Stimulated activated effector memory CD8-positive, alpha-beta T cell treated with anti-CD3 and anti-CD28 coated beads, Interleukin-12 subunit alpha, Interleukin-12 subunit beta, amount 100 ng/mL, for 72 hours (primary cell): ENCODE measurements at regions not wholly inside any gene's neighbourhood (a gene's known extent, or its start where the extent isn't known, plus 50 kb on each side); places are given as distances from the start of the nearest gene placed in this dataset.
"Not testable (repeated sequence)": the region's sequence is repeated elsewhere in the genome, so short reads cannot be mapped to it uniquely, and the experiment has no call there.

Experiments
- ATAC-seq: fragments of 150-1000 bp; cut with Tn5 transposase; 2 replicates; pipeline ENCODE4 v1.10.0; 2021
- DNase-seq, 2 donors: peaks; one replicate each; pipeline ENCODE4 v3.0.0; 2021 to 2022; ENCODE audit warnings: low spot score in 2 of 2
- H3K27ac Mint-ChIP-seq: one replicate; pipeline ENCODE4 v1.8.0; 2022; ENCODE audit warnings: mild to moderate bottlenecking, mixed read lengths
- H3K36me3 Mint-ChIP-seq: one replicate; pipeline ENCODE4 v1.8.0; 2022; ENCODE audit warnings: mild to moderate bottlenecking, mixed read lengths
- H3K4me1 Mint-ChIP-seq: one replicate; pipeline ENCODE4 v1.8.0; 2022; ENCODE audit warnings: mixed read lengths
- H3K4me3 Mint-ChIP-seq: one replicate; pipeline ENCODE4 v1.8.0; 2022; ENCODE audit warnings: mild to moderate bottlenecking, mixed read lengths
- H3K9me3 Mint-ChIP-seq: one replicate; pipeline ENCODE4 v1.8.0; 2022; ENCODE audit warnings: mixed read lengths

DNA sequence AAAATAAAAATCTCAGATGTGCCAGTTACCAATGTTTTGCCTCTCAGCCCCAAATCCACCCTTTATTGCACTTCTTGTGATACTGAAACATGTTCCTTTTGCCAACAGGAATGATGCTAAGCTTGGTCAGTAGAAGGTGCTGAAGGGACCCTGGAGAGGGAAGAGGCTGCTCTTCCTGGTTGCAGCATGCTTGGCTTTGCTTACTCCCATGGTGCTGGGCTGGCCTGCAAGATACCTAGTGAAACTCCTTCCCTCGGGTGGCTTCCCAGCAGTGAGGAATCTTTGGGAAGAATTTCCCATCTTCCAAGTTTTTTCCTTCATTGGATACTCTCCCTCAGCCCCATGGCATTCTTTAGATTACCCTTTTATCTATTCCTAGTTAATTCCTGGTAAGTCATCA, 151.8 kb upstream of the TGFBR2 start:
- H3K9me3 Mint-ChIP-seq, result no peaks in the 10 kb centered on the region
- no peak for DNase-seq
- no peaks in the 10 kb centered on the region for H3K4me1 Mint-ChIP-seq
- no peaks in the 10 kb centered on the region for H3K36me3 Mint-ChIP-seq
- no peak for ATAC-seq
- no peak overlapping the region for H3K4me3 Mint-ChIP-seq
- H3K27ac Mint-ChIP-seq, result no peak overlapping the region

DNA sequence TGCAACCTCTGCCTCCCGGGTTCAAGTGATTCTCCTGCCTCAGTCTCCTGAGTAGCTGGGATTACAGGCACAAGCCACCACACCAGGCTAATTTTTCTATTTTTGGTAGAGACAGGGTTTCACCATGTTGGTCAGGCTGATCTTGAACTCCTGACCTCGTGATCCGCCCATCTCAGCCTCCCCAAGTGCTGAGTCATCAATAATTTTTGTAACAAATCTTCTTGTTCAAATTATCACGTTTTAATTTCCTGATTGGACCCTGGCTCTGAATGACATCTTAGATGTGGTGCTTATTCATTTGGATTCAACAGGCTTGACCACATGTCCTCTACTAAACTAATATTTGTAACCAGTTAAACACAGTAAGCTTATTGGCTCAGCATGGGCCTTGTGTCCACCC, 151.3 kb upstream of the TGFBR2 start:
- H3K36me3 Mint-ChIP-seq, H3K4me1 Mint-ChIP-seq, ATAC-seq, DNase-seq, H3K4me3 Mint-ChIP-seq, H3K9me3 Mint-ChIP-seq, H3K27ac Mint-ChIP-seq: not testable (repeated sequence)

DNA sequence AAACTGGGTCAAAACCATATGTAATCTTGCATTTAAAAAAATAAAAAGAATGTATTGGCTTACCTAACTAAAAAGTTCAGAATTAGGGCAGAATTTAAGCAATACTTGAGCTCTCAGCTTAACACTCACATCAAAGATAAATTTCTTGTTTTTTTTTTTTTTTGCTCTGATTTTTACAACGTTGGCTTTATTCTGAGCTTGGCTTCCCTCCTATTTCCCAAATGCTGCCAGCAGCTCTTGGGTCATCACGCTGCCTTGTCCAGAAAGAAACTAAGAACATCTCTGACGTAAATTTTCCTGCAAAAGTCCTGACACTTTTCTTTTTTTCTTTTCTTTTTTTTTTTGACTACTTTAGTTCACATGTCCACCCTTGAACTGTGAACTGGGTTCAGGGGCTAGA, 150.6 kb upstream of the TGFBR2 start:
- ATAC-seq, result no peak
- Mint-ChIP-seq H3K36me3 (no peaks in the 10 kb centered on the region), H3K9me3 (no peaks in the 10 kb centered on the region), H3K27ac (no peak overlapping the region), H3K4me3 (no peak overlapping the region), H3K4me1 (no peaks in the 10 kb centered on the region)
- no peak for DNase-seq

DNA sequence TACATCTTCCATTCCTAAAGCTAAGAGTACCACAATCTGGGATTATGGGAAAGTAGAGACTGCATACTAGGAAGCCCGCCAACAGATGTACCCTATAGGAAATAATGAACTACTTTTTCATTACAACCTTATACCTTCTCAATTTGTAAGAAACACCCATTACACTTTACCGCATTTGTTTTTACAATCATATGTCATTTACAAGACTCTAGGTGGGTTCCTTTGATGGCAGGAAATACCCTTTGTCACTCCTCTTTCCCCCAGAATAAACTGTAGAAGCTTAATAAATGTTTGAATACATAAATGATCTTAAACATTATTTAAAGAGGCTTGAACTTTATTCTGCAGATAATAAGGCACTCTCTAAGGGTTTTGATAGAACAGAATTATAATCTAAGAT, 150.1 kb upstream of the TGFBR2 start:
- DNase-seq (no peak), ATAC-seq (no peak)
- H3K4me3 Mint-ChIP-seq, result no peak overlapping the region
- no peaks in the 10 kb centered on the region for H3K9me3 Mint-ChIP-seq
- no peaks in the 10 kb centered on the region for H3K4me1 Mint-ChIP-seq
- no peaks in the 10 kb centered on the region for H3K36me3 Mint-ChIP-seq
- no peak overlapping the region for H3K27ac Mint-ChIP-seq

DNA sequence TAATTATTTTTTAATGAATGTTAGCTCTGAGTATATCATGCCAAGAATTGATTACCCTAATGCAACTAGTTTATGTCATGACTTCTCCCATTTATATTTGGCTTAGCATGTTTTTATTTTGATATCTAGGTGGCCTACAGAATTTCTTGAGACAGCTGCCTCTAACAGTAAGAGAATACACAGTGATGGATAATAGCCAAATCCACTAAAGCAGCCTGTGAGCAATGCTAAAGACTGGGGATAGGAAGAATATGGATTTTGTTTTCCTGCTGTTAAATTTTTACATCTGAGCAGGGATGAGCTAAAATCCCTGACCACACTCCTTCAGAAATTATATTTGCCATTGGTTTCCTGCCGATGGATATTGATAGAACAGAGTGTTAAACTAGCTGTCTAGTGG, 149.3 kb upstream of the TGFBR2 start:
- no peaks in the 10 kb centered on the region for H3K36me3 Mint-ChIP-seq
- no peak for ATAC-seq
- no peaks in the 10 kb centered on the region for H3K9me3 Mint-ChIP-seq
- no peak for DNase-seq
- H3K27ac Mint-ChIP-seq, result no peak overlapping the region
- H3K4me3 Mint-ChIP-seq, result no peak overlapping the region
- no peaks in the 10 kb centered on the region for H3K4me1 Mint-ChIP-seq

DNA sequence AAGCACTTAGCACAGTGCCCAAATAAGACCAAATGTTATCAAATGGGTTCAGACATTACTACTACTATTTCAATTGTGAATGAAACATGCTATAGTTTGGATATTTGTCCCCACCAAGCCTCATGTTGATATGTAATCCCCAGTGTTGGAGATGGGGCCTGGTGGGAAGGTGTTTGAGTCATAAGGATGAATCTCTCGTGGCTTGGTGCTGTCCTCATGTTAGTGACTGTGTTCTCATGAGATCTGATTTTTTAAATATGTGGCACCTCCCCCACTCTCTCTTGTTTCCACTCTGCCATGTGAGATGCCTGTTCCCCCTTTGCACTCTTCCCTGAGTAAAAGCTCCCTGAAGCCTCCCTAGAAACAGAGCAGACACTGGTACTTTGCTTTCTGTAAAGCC, 148.7 kb upstream of the TGFBR2 start:
- H3K4me3 Mint-ChIP-seq, result no peak overlapping the region
- H3K4me1 Mint-ChIP-seq, result no peaks in the 10 kb centered on the region
- no peaks in the 10 kb centered on the region for H3K9me3 Mint-ChIP-seq
- DNase-seq, result no peak
- no peak for ATAC-seq
- H3K27ac Mint-ChIP-seq, result no peak overlapping the region
- no peaks in the 10 kb centered on the region for H3K36me3 Mint-ChIP-seq

DNA sequence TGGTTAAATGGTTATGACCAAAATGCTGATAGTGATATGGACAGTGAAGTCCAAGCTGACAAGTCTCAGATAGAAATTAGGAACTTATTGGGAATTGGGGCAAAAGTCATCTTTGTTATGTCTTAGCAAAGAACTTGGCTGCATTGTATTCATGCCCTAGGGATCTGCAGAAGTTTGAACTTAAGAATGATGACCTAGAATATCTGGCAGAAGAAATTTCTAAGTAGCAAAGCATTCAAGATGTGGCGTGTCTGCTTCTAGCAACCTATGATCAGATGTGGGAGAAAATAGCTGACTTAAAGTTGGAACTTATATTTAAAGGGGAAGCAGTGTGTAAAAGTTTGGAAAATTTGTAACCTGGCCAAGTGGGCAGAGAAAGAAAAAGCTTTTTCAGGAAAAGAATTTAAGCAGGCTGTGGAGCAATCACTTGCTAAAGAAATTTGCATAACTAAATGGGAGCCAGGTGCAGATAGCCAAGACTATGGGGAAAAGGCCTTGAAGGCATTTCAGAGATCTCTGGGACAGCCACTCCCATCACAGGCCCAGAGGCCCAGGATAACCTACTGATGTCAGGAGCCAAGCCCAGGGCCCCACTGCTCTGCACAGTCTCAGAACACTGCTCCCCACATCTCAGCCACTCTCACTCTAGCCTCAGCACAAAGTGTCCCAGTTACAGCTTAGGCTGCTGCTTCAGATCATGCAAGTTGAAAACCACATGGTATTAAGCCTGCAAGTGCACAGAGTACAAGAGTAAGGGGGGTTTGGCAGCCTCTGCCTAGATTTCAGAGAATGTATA, 147.8 kb upstream of the TGFBR2 start:
- no peaks in the 10 kb centered on the region for H3K36me3 Mint-ChIP-seq
- DNase-seq (no peak), ATAC-seq (no peak)
- no peaks in the 10 kb centered on the region for H3K4me1 Mint-ChIP-seq
- H3K27ac Mint-ChIP-seq, result no peak overlapping the region
- no peak overlapping the region for H3K4me3 Mint-ChIP-seq
- H3K9me3 Mint-ChIP-seq, result no peaks in the 10 kb centered on the region

DNA sequence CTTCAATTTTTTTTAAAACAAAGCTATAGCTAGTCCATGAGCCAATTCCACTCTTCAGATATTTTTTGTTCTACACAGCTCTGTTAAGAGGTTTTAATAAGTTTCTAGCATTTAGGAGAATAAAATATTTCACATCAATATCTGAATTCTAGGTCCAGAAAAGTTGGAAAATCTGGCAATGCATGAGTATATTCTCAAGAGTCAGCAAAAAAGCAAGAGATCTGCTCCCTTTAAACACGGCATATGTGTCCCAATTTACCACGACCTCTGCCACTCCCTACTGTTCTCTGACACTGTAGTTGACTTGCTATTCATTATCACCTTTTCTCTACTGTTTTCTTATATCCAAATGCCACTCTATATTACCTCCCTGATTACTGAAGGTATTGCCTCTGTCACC, 145.1 kb upstream of the TGFBR2 start:
- no peak overlapping the region for H3K4me3 Mint-ChIP-seq
- ATAC-seq, result no peak
- H3K27ac Mint-ChIP-seq, result no peak overlapping the region
- no peaks in the 10 kb centered on the region for H3K36me3 Mint-ChIP-seq
- no peaks in the 10 kb centered on the region for H3K4me1 Mint-ChIP-seq
- H3K9me3 Mint-ChIP-seq, result peaks cover 5% of the 10 kb centered on the region
- DNase-seq, result no peak

DNA sequence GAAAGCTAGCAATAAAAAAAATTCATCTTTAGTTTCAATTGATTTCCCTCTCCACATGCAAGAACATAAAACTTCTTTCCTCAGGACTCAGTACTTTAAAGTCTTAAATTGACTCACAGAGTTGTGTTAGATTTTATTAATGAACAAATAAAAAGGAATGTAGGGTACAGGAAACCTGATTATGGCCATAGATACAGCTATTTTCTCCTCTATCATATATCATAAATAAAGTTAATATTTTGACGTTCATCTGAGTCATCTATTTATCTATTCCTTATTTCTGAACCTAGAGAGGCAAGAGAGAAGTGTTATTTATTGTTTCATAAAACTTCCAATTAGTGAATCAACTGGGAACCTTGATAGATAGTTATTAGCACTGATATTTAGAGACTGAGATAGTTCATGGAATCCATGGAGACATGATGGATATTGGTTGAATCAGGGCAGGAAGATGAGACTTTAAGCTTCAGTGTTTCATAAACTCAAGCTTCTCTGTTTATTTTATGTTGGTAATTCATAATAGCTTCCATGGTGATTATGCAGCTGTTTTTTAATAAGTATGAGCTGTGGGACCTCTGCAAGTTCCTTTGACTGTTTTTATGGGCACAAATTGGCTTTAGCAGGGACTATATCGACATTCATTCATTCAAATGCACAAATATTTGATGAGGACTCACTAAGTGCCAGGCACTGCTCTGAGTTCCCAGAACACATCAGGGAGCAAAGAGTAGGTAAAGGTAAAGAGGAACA, 143.5 kb upstream of the TGFBR2 start:
- no peak overlapping the region for H3K27ac Mint-ChIP-seq
- no peaks in the 10 kb centered on the region for H3K4me1 Mint-ChIP-seq
- peaks cover 5% of the 10 kb centered on the region for H3K9me3 Mint-ChIP-seq
- DNase-seq (no peak), ATAC-seq (no peak)
- H3K36me3 Mint-ChIP-seq, result no peaks in the 10 kb centered on the region
- H3K4me3 Mint-ChIP-seq, result no peak overlapping the region

DNA sequence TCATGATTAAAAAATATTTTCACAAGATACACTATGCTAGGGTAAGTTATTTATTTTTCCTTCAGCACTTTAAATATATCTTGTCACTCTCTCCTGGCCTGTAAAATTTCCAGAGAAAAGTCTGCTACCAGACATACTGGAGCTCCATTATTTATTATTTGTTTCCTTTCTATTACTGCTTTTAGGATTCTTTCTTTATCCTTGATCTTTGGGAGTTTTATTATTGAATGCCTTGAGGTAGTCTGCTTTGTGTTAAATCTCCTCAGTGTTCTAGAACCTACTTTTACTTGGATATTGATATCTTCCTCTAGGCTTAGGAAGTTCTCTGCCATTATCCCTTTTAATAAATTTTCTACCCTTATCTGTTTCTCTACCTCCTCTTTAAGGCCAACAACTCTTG, 142.0 kb upstream of the TGFBR2 start:
- H3K27ac Mint-ChIP-seq, result no peak overlapping the region
- no peaks in the 10 kb centered on the region for H3K36me3 Mint-ChIP-seq
- H3K4me1 Mint-ChIP-seq, result no peaks in the 10 kb centered on the region
- DNase-seq, result no peak
- H3K4me3 Mint-ChIP-seq, result no peak overlapping the region
- H3K9me3 Mint-ChIP-seq, result peaks cover 5% of the 10 kb centered on the region
- ATAC-seq, result no peak

DNA sequence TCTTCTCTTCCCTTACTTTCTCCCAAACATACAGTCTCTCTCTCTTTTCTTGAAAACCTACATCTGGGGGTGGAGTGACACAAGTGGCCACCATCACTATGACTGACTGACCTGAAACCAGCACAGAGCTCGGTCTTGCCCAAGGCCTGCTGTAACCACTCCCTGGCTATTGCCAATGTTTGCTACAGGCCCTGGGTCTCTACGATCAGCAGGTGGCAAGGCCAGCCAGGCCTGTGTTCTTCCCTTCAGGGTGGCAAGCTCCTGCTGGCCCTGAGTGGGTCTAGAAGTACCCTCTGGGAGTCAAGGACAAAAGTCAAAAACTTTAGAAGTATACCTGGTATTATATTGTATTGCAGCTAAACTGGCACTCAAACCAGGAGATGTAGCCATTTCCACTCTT, 140.9 kb upstream of the TGFBR2 start:
- peaks cover 5% of the 10 kb centered on the region for H3K9me3 Mint-ChIP-seq
- H3K4me1 Mint-ChIP-seq, result no peaks in the 10 kb centered on the region
- ATAC-seq (no peak), DNase-seq (no peak)
- H3K4me3 Mint-ChIP-seq, result no peak overlapping the region
- H3K36me3 Mint-ChIP-seq, result no peaks in the 10 kb centered on the region
- H3K27ac Mint-ChIP-seq, result no peak overlapping the region

DNA sequence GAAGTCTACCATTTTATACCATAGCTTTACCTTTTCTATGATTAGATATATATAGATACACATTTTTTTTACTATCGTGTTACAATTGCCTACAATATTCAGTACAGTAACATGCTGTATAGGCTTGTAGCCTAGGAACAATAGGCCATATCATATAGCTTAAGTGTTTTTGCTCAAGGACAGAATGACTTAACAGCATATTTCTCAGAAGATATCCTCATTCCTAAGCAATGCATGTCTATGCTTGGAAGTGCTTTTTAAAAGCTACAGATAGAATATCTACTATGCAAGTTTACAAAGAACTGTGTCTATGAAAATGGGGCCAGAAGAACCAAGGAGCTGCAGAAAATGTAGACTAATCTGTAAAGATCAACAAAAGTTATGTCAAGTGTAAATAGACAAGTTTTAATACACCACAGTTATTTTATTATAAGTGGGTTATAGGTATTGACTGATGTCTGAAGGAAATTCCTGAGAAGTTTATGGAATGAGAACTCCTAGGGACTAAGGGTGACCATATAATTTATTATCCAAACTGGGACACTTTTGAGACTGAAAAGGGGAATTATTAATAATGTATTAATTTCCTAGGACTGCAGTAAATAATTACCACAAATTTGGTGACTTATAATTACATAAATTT, 138.7 kb upstream of the TGFBR2 start:
- H3K36me3 Mint-ChIP-seq, result no peaks in the 10 kb centered on the region
- no peak overlapping the region for H3K27ac Mint-ChIP-seq
- H3K9me3 Mint-ChIP-seq, result peaks cover 5% of the 10 kb centered on the region
- no peak for ATAC-seq
- no peak overlapping the region for H3K4me3 Mint-ChIP-seq
- H3K4me1 Mint-ChIP-seq, result no peaks in the 10 kb centered on the region
- no peak for DNase-seq

DNA sequence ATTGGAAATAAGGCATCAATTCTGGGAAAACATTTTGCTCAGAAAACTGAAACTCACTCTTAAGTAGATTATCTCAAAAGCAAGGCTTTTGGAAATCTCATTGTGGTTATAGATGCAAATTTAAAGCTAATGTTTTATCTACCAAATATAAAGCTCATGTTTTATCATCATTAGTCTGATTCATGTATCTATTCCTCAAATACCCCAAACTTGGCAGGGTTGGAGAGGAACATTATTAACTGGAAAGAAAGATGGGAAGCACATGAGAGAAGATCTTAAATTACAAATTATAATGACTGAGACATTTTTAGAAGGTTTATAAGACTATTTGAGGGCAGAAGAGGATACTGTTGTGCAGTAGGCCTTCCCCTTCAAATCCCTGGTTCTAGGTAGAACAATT, 137.3 kb upstream of the TGFBR2 start:
- Mint-ChIP-seq H3K27ac (no peak overlapping the region), H3K4me1 (peaks cover 6% of the 10 kb centered on the region), H3K4me3 (no peak overlapping the region), H3K9me3 (peaks cover 5% of the 10 kb centered on the region), H3K36me3 (no peaks in the 10 kb centered on the region)
- ATAC-seq (no peak), DNase-seq (no peak)

DNA sequence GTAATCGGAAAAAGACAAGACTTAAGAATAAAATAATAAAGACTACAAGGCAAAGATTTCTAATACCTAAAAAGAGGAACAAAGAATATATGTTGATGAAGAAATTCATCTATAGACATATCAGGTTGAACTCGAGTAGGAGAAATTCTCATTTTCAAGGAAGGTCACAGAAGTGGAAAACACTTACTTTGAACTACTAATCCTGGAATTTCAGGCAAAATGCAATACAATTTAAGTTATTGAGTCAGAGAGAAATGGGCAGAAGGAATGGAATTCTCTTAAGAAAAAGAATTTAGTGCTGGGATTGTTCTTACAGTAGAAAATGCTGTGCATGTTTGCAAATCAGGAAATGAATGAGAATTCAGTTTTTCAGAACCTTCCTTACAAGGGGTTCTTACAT, 135.9 kb upstream of the TGFBR2 start:
- H3K36me3 Mint-ChIP-seq, result no peaks in the 10 kb centered on the region
- no peak for ATAC-seq

DNA sequence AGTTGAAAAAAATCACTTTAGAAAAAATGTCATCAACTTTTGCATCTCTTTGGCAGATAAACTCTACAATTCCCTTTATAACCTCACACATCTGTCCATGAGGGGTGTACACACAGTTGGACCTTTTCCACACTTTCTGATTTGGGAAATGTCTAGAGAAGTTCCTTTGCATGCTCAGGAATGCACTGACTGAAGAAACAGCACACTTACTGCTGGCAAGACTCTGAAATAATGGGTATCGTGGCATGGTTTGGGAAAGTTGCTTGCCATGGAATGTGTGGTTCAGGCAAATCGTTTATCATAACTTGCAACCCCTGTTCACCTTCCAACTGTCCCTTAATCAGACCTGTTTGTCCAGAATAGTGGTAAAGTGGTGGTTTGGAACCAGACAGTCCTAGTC, 135.3 kb upstream of the TGFBR2 start:
- DNase-seq (no peak), ATAC-seq (no peak)
- Mint-ChIP-seq H3K27ac (no peak overlapping the region), H3K4me3 (no peak overlapping the region), H3K4me1 (peaks cover 22% of the 10 kb centered on the region), H3K36me3 (no peaks in the 10 kb centered on the region), H3K9me3 (no peaks in the 10 kb centered on the region)

More for the DNA sequence above, 135.9 kb upstream of the TGFBR2 start:
- DNase-seq, result no peak
- H3K27ac Mint-ChIP-seq, result no peak overlapping the region
- H3K4me1 Mint-ChIP-seq, result peaks cover 19% of the 10 kb centered on the region
- H3K9me3 Mint-ChIP-seq, result no peaks in the 10 kb centered on the region
- no peak overlapping the region for H3K4me3 Mint-ChIP-seq
